Ectodermal cell (in vitro differentiated cells): ENCODE measurements at regions not wholly inside any gene's neighbourhood (a gene's known extent, or its start where the extent isn't known, plus 50 kb on each side); places are given as distances from the start of the nearest gene placed in this dataset.

Experiments
- H3K27ac ChIP-seq: 2 replicates; pipeline ENCODE4 v1.7.0; 2013; ENCODE audit warnings: mild to moderate bottlenecking, low read depth, low read length; ENCODE audit not compliant: insufficient read depth, poor library complexity, severe bottlenecking
- H3K27me3 ChIP-seq: 2 replicates; pipeline ENCODE4 v1.7.0; 2013; ENCODE audit warnings: mild to moderate bottlenecking, low read length; ENCODE audit not compliant: insufficient read depth, control insufficient read depth, poor library complexity, severe bottlenecking
- H3K36me3 ChIP-seq: one replicate; pipeline ENCODE4 v1.7.0; 2013; ENCODE audit warnings: low read length; ENCODE audit not compliant: control insufficient read depth, insufficient read depth
- H3K4me1 ChIP-seq: one replicate; pipeline ENCODE4 v1.7.0; 2013; ENCODE audit warnings: low read length; ENCODE audit not compliant: control insufficient read depth, insufficient read depth
- H3K4me3 ChIP-seq: 2 replicates; pipeline ENCODE4 v1.7.0; 2013; ENCODE audit warnings: low read depth, low read length, control low read depth; ENCODE audit not compliant: insufficient read depth
- H3K9me3 ChIP-seq: 2 replicates; pipeline ENCODE4 v1.7.0; 2013; ENCODE audit warnings: mild to moderate bottlenecking, low read length, moderate library complexity; ENCODE audit not compliant: control insufficient read depth
- WGBS, 2 experiments: methylation state at CpG; one replicate each; pipeline ENCODE4 v1.1.7; 2013; ENCODE audit warnings: missing lambda C conversion rate in 2 of 2; 5-methylcytosine and 5-hydroxymethylcytosine counted together

GRCh38 chr5:135139381-135140134, 105.5 kb upstream of the PITX1 start:
- Histone ChIP-seq H3K27ac (no peak overlapping the region), H3K9me3 (no peaks in the 10 kb centered on the region), H3K27me3 (no peaks in the 10 kb centered on the region), H3K4me3 (no peak overlapping the region), H3K4me1 (no peaks in the 10 kb centered on the region), H3K36me3 (no peaks in the 10 kb centered on the region)
- WGBS, 2 experiments: 87 to 89% methylated on average over 12 of the region's 12 CpGs

GRCh38 chr5:135138116-135138850, 104.3 kb upstream of the PITX1 start:
- no peaks in the 10 kb centered on the region for H3K36me3 ChIP-seq
- no peaks in the 10 kb centered on the region for H3K9me3 ChIP-seq
- no peak overlapping the region for H3K27ac ChIP-seq
- WGBS, 2 experiments: 95% methylated on average over 4 of the region's 4 CpGs
- H3K27me3 ChIP-seq: no peaks in the 10 kb centered on the region
- no peaks in the 10 kb centered on the region for H3K4me1 ChIP-seq
- no peak overlapping the region for H3K4me3 ChIP-seq

- H3K4me1 ChIP-seq: no peaks in the 10 kb centered on the region
- no peak overlapping the region for H3K27ac ChIP-seq
- 94 to 95% methylated on average over 13 of the region's 13 CpGs for WGBS, 2 experiments
- no peak overlapping the region for H3K4me3 ChIP-seq
- H3K27me3 ChIP-seq: no peaks in the 10 kb centered on the region
- H3K36me3 ChIP-seq: no peaks in the 10 kb centered on the region
- no peaks in the 10 kb centered on the region for H3K9me3 ChIP-seq
Observed at GRCh38 chr5:135137146-135137915, 103.3 kb upstream of the PITX1 start.

- no peak overlapping the region for H3K27ac ChIP-seq
- 89 to 91% methylated on average over 2 of the region's 2 CpGs for WGBS, 2 experiments
- H3K4me1 ChIP-seq: no peaks in the 10 kb centered on the region
Observed at GRCh38 chr5:135136546-135136945, 102.5 kb upstream of the PITX1 start.

GRCh38 chr5:135135530-135136226, 101.7 kb upstream of the PITX1 start:
- no peak overlapping the region for H3K4me3 ChIP-seq
- H3K9me3 ChIP-seq: no peaks in the 10 kb centered on the region
- WGBS, 2 experiments: 93 to 94% methylated on average over 14 of the region's 14 CpGs
- no peak overlapping the region for H3K27ac ChIP-seq
- no peaks in the 10 kb centered on the region for H3K27me3 ChIP-seq
- no peaks in the 10 kb centered on the region for H3K36me3 ChIP-seq
- H3K4me1 ChIP-seq: no peaks in the 10 kb centered on the region

More at GRCh38 chr5:135136546-135136945, 102.5 kb upstream of the PITX1 start:
- Histone ChIP-seq H3K36me3 (no peaks in the 10 kb centered on the region), H3K4me3 (no peak overlapping the region), H3K27me3 (no peaks in the 10 kb centered on the region), H3K9me3 (no peaks in the 10 kb centered on the region)

GRCh38 chr5:135134691-135135381, 100.8 kb upstream of the PITX1 start:
- Histone ChIP-seq H3K27me3 (no peaks in the 10 kb centered on the region), H3K4me1 (peaks cover 6% of the 10 kb centered on the region), H3K9me3 (no peaks in the 10 kb centered on the region), H3K4me3 (no peak overlapping the region), H3K36me3 (no peaks in the 10 kb centered on the region), H3K27ac (no peak overlapping the region)
- WGBS, 2 experiments: 91 to 92% methylated on average over 7 of the region's 7 CpGs

- Histone ChIP-seq H3K4me3 (no peak overlapping the region), H3K36me3 (no peaks in the 10 kb centered on the region), H3K27me3 (no peaks in the 10 kb centered on the region), H3K4me1 (peaks cover 11% of the 10 kb centered on the region), H3K27ac (no peak overlapping the region), H3K9me3 (no peaks in the 10 kb centered on the region)
- 87 to 90% methylated on average over 18 of the region's 18 CpGs for WGBS, 2 experiments
Observed at GRCh38 chr5:135133698-135134515, 99.9 kb upstream of the PITX1 start.

- H3K27ac ChIP-seq: no peak overlapping the region
- peaks cover 11% of the 10 kb centered on the region for H3K4me1 ChIP-seq
- no peak overlapping the region for H3K4me3 ChIP-seq
- WGBS, 2 experiments: 91 to 92% methylated on average over 9 of the region's 9 CpGs
- no peaks in the 10 kb centered on the region for H3K9me3 ChIP-seq
- no peaks in the 10 kb centered on the region for H3K36me3 ChIP-seq
- H3K27me3 ChIP-seq: no peaks in the 10 kb centered on the region
Observed at GRCh38 chr5:135133181-135133580, 99.2 kb upstream of the PITX1 start.
